GM12878 (cell line): ENCODE measurements at regions not wholly inside any gene's neighbourhood (a gene's known extent, or its start where the extent isn't known, plus 50 kb on each side); places are given as distances from the start of the nearest gene placed in this dataset.

ENCODE experiments used
- ATAC-seq: fragments of 200-7000 bp; cut with Tn5 transposase; 3 replicates; pipeline ENCODE4 v1.9.1; 2020; ENCODE audit warnings: mild to moderate bottlenecking, moderate library complexity
- BruUV-seq: library from RNA; stranded (reverse); fragments of 400-500 nt; replicated peaks from 2 replicates; lab custom pipeline; 2021; lab: Mats Ljungman, UMichigan
- CTCF ChIA-PET: fragments of 300-600 bp; sonication (Branson Sonifier 250); formaldehyde crosslinking; extraction: SDS; loops from one replicate; lab custom pipeline; 2021; ENCODE audit warnings: inconsistent platforms; lab: Yijun Ruan, JAX
- POLR2A ChIA-PET: fragments of 350-600 bp; formaldehyde crosslinking; extraction: SDS; loops from one replicate; lab custom pipeline; 2021; ENCODE audit warnings: inconsistent platforms; lab: Charles Lee
- RAD21 ChIA-PET: fragments of 300-600 bp; sonication (Branson Sonifier 250); formaldehyde crosslinking; loops from one replicate; lab custom pipeline; 2023; ENCODE audit warnings: antibody characterized with exemption; ENCODE audit not compliant: unreplicated experiment; lab: Charles Lee
- SMC1A ChIA-PET: fragments of 300-600 bp; sonication (Branson Sonifier 250); formaldehyde crosslinking; loops from one replicate; lab custom pipeline; 2023; ENCODE audit not compliant: unreplicated experiment, uncharacterized antibody; lab: Charles Lee
- DNase-seq: peaks from one replicate; pipeline ENCODE4 v3.0.0-alpha.2; 2011; ENCODE audit warnings: low read depth, low spot score
- FAIRE-seq: peaks from 3 replicates; lab custom pipeline; 2011; peaks lifted over from hg19 to GRCh38; lab: Jason Lieb, UNC
- H2AFZ ChIP-seq: 2 replicates; pipeline ENCODE4 v1.6.0; 2011; ENCODE audit warnings: low read depth, low read length, control low read depth; ENCODE audit not compliant: control insufficient read depth
- H3K27ac ChIP-seq: 2 replicates; pipeline ENCODE4 v1.5.1; 2011; ENCODE audit warnings: control low read depth; ENCODE audit not compliant: control insufficient read depth, insufficient read depth
- H3K27me3 ChIP-seq, 2 experiments: replicated peaks in 1 of 2; 2 replicates each; pipeline versions ENCODE4 v1.6.0 to v1.6.1; 2011; ENCODE audit warnings: low read length in 1 of 2; ENCODE audit not compliant: control insufficient read depth in 2 of 2, insufficient read depth in 2 of 2
- H3K36me3 ChIP-seq, 2 experiments: 2 replicates each; pipeline ENCODE4 v1.5.1; 2011; ENCODE audit warnings: low read length in 1 of 2; ENCODE audit not compliant: control insufficient read depth in 2 of 2, insufficient read depth in 2 of 2
- H3K4me1 ChIP-seq: 2 replicates; pipeline ENCODE4 v1.6.1; 2011; ENCODE audit warnings: mild to moderate bottlenecking, low read length, moderate library complexity, mixed read lengths; ENCODE audit not compliant: control insufficient read depth, insufficient read depth
- H3K4me2 ChIP-seq: 2 replicates; pipeline ENCODE4 v1.6.0; 2011; ENCODE audit warnings: control low read depth; ENCODE audit not compliant: control insufficient read depth, insufficient read depth
- H3K4me3 ChIP-seq: fragments of 200-600 bp; sonication (generic); 2 replicates; pipeline ENCODE4 v1.5.1; 2016
- H3K79me2 ChIP-seq: 2 replicates; pipeline ENCODE4 v1.6.0; 2011; ENCODE audit warnings: low read length; ENCODE audit not compliant: control insufficient read depth, insufficient read depth
- H3K9ac ChIP-seq: 2 replicates; pipeline ENCODE4 v1.8.0; 2011; ENCODE audit warnings: low read length, control low read depth, mixed read lengths; ENCODE audit not compliant: control insufficient read depth, insufficient read depth
- H3K9me3 ChIP-seq: replicated peaks from 3 replicates; pipeline ENCODE4 v1.5.1; 2011; ENCODE audit warnings: mild to moderate bottlenecking, low read length; ENCODE audit not compliant: control insufficient read depth, insufficient read depth
- H4K20me1 ChIP-seq: 2 replicates; pipeline ENCODE4 v1.6.0; 2011; ENCODE audit not compliant: control insufficient read depth, insufficient read depth
- BCL3 ChIP-seq: IDR thresholded peaks from 2 replicates; pipeline ENCODE4 v1.6.1; 2011; ENCODE audit warnings: borderline replicate concordance, low read depth, mild to moderate bottlenecking, moderate library complexity, low read length; ENCODE audit not compliant: insufficient read depth, poor library complexity, severe bottlenecking
- BHLHE40 ChIP-seq, 2 experiments: fragments of 450-650 bp in 1 of 2; IDR thresholded peaks; 2 replicates each; pipeline ENCODE4 v1.6.1; 2011 to 2017; ENCODE audit warnings: low read depth in 2 of 2, borderline replicate concordance in 1 of 2, improper control_type of control experiment in 1 of 2, low read length in 1 of 2, mild to moderate bottlenecking in 1 of 2
- GABPA ChIP-seq: IDR thresholded peaks from 2 replicates; pipeline ENCODE4 v1.6.1; 2014; ENCODE audit warnings: antibody characterized with exemption, low read depth, mild to moderate bottlenecking, inconsistent platforms
- IRF3 ChIP-seq: fragments of 450-650 bp; IDR thresholded peaks from 2 replicates; pipeline ENCODE4 v1.6.1; 2014; ENCODE audit warnings: mild to moderate bottlenecking
- KLF5 ChIP-seq: fragments of 450-650 bp; IDR thresholded peaks from 2 replicates; pipeline ENCODE4 v1.6.1; 2014; ENCODE audit warnings: mild to moderate bottlenecking; ENCODE audit not compliant: partially characterized antibody
- MTA2 ChIP-seq: fragments of 450-650 bp; IDR thresholded peaks from 2 replicates; pipeline ENCODE4 v1.6.1; 2016; ENCODE audit warnings: low read depth, mild to moderate bottlenecking, moderate library complexity
- POLR2AphosphoS5 ChIP-seq: IDR thresholded peaks from 2 replicates; pipeline ENCODE4 v1.6.1; 2011; ENCODE audit warnings: mild to moderate bottlenecking, low read length, inconsistent platforms
- SMAD1 ChIP-seq: fragments of 450-650 bp; IDR thresholded peaks from 2 replicates; pipeline ENCODE4 v1.6.1; 2018; ENCODE audit warnings: mild to moderate bottlenecking, low read depth; ENCODE audit not compliant: partially characterized antibody
- SPI1 ChIP-seq: IDR thresholded peaks from 2 replicates; pipeline ENCODE4 v1.6.1; 2011; ENCODE audit warnings: low read depth, mild to moderate bottlenecking, low read length, moderate library complexity, borderline replicate concordance; ENCODE audit not compliant: insufficient read depth
- SREBF2 ChIP-seq: IDR thresholded peaks from 2 replicates; pipeline ENCODE4 v1.6.1; 2012; ENCODE audit warnings: mild to moderate bottlenecking, low read length
- STAT1 ChIP-seq: fragments of 450-650 bp; conservative IDR thresholded peaks from 2 replicates; pipeline ENCODE4 v1.6.1; 2014; ENCODE audit warnings: antibody characterized with exemption, mild to moderate bottlenecking
- SUPT20H ChIP-seq: IDR thresholded peaks from 2 replicates; pipeline ENCODE4 v1.6.1; 2011; ENCODE audit warnings: low read depth, mild to moderate bottlenecking, low read length, moderate library complexity, borderline replicate concordance; ENCODE audit not compliant: control insufficient read depth
- TCF12 ChIP-seq: IDR thresholded peaks from 2 replicates; pipeline ENCODE4 v1.6.1; 2011; ENCODE audit warnings: low read depth, mild to moderate bottlenecking, low read length
- WRNIP1 ChIP-seq: IDR thresholded peaks from 2 replicates; pipeline ENCODE4 v1.6.1; 2011; ENCODE audit warnings: low read depth, low read length, improper control_type of control experiment, borderline replicate concordance
- ZNF217 ChIP-seq: fragments of 450-650 bp; IDR thresholded peaks from 2 replicates; pipeline ENCODE4 v1.6.1; 2017; ENCODE audit warnings: antibody characterized with exemption, mild to moderate bottlenecking
- ZNF24 ChIP-seq: fragments of 450-650 bp; IDR thresholded peaks from 2 replicates; pipeline ENCODE4 v1.6.1; 2017; ENCODE audit warnings: antibody characterized with exemption, mild to moderate bottlenecking
- ZSCAN29 ChIP-seq: fragments of 450-650 bp; IDR thresholded peaks from 2 replicates; pipeline ENCODE4 v1.6.1; 2017; ENCODE audit warnings: mild to moderate bottlenecking, moderate library complexity
- WGBS: methylation state at CpG from one replicate; pipeline ENCODE4 v1.1.6; 2016; ENCODE audit warnings: low lambda C conversion rate; ENCODE audit not compliant: insufficient replicate concordance, insufficient coverage; ENCODE audit errors: missing lambda C conversion rate; 5-methylcytosine and 5-hydroxymethylcytosine counted together
- in situ Hi-C: fragments of 300-500 bp; cut with MboI; formaldehyde crosslinking; loops from 9 replicates; pipeline ENCODE4 v1.14.3; 2018; ENCODE audit warnings: mixed read lengths
- intact Hi-C: fragments of 100-400 bp; cut with micrococcal nuclease; formaldehyde crosslinking; loops from one replicate; pipeline ENCODE4 v1.14.2; 2022; ENCODE audit not compliant: unreplicated experiment

- TF ChIP-seq SMAD1 (no peak), STAT1 (no peak), SPI1 (no peak), TCF12 (no peak), WRNIP1 (no peak), MTA2 (no peak), ZNF217 (no peak), BHLHE40 (IDR thresholded peaks at IDR 0.05; ENCODE audit: borderline replicate concordance in 1 of 2, low read depth in 2 of 2, low read length in 1 of 2) (no peak)
Measured at GRCh38 chr2:160721089-160722040, 227.8 kb upstream of the RBMS1 start (continued).

GRCh38 chr2:160726046-160726445 is 232.4 kb upstream of the RBMS1 start:
- no peak for ATAC-seq
- ChIA-PET RAD21 (no interaction called here), SMC1A (no interaction called here), CTCF (no interaction called here), POLR2A (no interaction called here)
- BruUV-seq: no TSS peak
- Histone ChIP-seq H2AFZ (no peak overlapping the region), H3K27ac (no peak overlapping the region), H3K79me2 (no peaks in the 10 kb centered on the region), H3K4me3 (no peak overlapping the region), H3K36me3 (no peaks in the 10 kb centered on the region), H3K27me3 (no peaks in the 10 kb centered on the region), H4K20me1 (no peaks in the 10 kb centered on the region), H3K9me3 (no peaks in the 10 kb centered on the region), H3K4me1 (no peaks in the 10 kb centered on the region), H3K4me2 (no peak overlapping the region), H3K9ac (no peak overlapping the region)
- in situ Hi-C loops (no loop called here), intact Hi-C loops (no loop called here)
- no peak for FAIRE-seq
- TF ChIP-seq ZSCAN29 (no peak), MTA2 (no peak), ZNF24 (no peak), KLF5 (no peak), SUPT20H (no peak), SREBF2 (no peak), BCL3 (no peak), IRF3 (no peak), POLR2AphosphoS5 (no peak), GABPA (no peak)
- DNase-seq: no peak
- 0% methylated on average over 1 of the region's 1 CpG for WGBS
